MV-4-11 (cell line): ENCODE measurements at regions not wholly inside any gene's neighbourhood (a gene's known extent, or its start where the extent isn't known, plus 50 kb on each side); places are given as distances from the start of the nearest gene placed in this dataset.
"Not testable (repeated sequence)": the region's sequence is repeated elsewhere in the genome, so short reads cannot be mapped to it uniquely, and the experiment has no call there.

ENCODE experiments used
- DNase-seq: peaks from one replicate; lab custom pipeline; 2025; lab: John Stamatoyannopoulos, UW

GRCh38 chr2:201568217-201568820 lies 75.0 kb downstream of the TMEM237 start:
- no peak for DNase-seq

GRCh38 chr2:201559067-201559710 lies 84.1 kb downstream of the TMEM237 start:
- no peak for DNase-seq

GRCh38 chr2:201558665-201559064 lies 84.6 kb downstream of the TMEM237 start:
- DNase-seq, result peak; percentile 80

GRCh38 chr2:201558232-201558631 lies 85.1 kb downstream of the TMEM237 start:
- DNase-seq, result no peak

- no peak for DNase-seq
Observed at GRCh38 chr2:201551901-201552300, 91.4 kb downstream of the TMEM237 start.

GRCh38 chr2:201546576-201546975 lies 95.0 kb downstream of the STRADB start:
- DNase-seq, result no peak

GRCh38 chr2:201542291-201542690 lies 90.8 kb downstream of the STRADB start:
- DNase-seq, result no peak

GRCh38 chr2:201539271-201539670 lies 87.7 kb downstream of the STRADB start:
- not testable (repeated sequence) for DNase-seq

- no peak for DNase-seq
Observed at GRCh38 chr2:201538025-201538424, 86.5 kb downstream of the STRADB start.

- DNase-seq, result no peak
Observed at GRCh38 chr2:201536754-201537153, 85.2 kb downstream of the STRADB start.

- DNase-seq, result no peak
Observed at GRCh38 chr2:201536046-201536445, 84.5 kb downstream of the STRADB start.

GRCh38 chr2:201532686-201533304 lies 81.3 kb downstream of the STRADB start:
- DNase-seq, result peak; percentile 97
